DOHH2 (cell line): ENCODE measurements at regions not wholly inside any gene's neighbourhood (a gene's known extent, or its start where the extent isn't known, plus 50 kb on each side); places are given as distances from the start of the nearest gene placed in this dataset.

Experiments
- H3F3A ChIP-seq: fragments of 200-600 bp; sonication (generic), shearing (Covaris generic); 2 replicates; pipeline ENCODE4 v1.6.0; 2016; ENCODE audit warnings: antibody characterized with exemption, mild to moderate bottlenecking; ENCODE audit not compliant: control insufficient read depth, insufficient read depth
- H3K27ac ChIP-seq: fragments of 200-600 bp; sonication (generic); 2 replicates; pipeline ENCODE4 v1.5.1; 2014; ENCODE audit warnings: low read depth, mild to moderate bottlenecking, low read length, moderate library complexity
- H3K27me3 ChIP-seq: fragments of 200-600 bp; sonication (generic); 2 replicates; pipeline ENCODE4 v1.6.1; 2014; ENCODE audit warnings: mild to moderate bottlenecking, low read length, mixed read lengths; ENCODE audit not compliant: control insufficient read depth
- H3K36me3 ChIP-seq: fragments of 200-600 bp; sonication (generic); 2 replicates; pipeline ENCODE4 v1.6.1; 2014; ENCODE audit warnings: mild to moderate bottlenecking, low read length, moderate library complexity, mixed read lengths; ENCODE audit not compliant: control insufficient read depth
- H3K4me1 ChIP-seq: fragments of 200-600 bp; sonication (generic); 2 replicates; pipeline ENCODE4 v1.6.1; 2014; ENCODE audit warnings: mild to moderate bottlenecking, low read length, mixed read lengths; ENCODE audit not compliant: control insufficient read depth
- H3K4me2 ChIP-seq: fragments of 200-600 bp; sonication (generic); 2 replicates; pipeline ENCODE4 v1.6.0; 2014; ENCODE audit warnings: mild to moderate bottlenecking, low read length, moderate library complexity
- H3K4me3 ChIP-seq: fragments of 200-600 bp; sonication (generic); 2 replicates; pipeline ENCODE4 v1.5.1; 2014; ENCODE audit warnings: mild to moderate bottlenecking, low read length, mixed read lengths
- H3K79me2 ChIP-seq: fragments of 200-600 bp; sonication (generic); 2 replicates; pipeline ENCODE4 v1.6.1; 2014; ENCODE audit warnings: mild to moderate bottlenecking, low read length, mixed read lengths; ENCODE audit not compliant: control insufficient read depth
- H3K9me2 ChIP-seq: fragments of 200-600 bp; sonication (generic); replicated peaks from 2 replicates; pipeline ENCODE4 v1.6.1; 2014; ENCODE audit warnings: mild to moderate bottlenecking, low read length, mixed read lengths; ENCODE audit not compliant: control insufficient read depth
- H3K9me3 ChIP-seq: fragments of 200-600 bp; sonication (generic); 2 replicates; pipeline ENCODE4 v1.6.1; 2014; ENCODE audit warnings: antibody characterized with exemption, low read length, mixed read lengths; ENCODE audit not compliant: control insufficient read depth, insufficient read depth
- H4K20me1 ChIP-seq: fragments of 200-600 bp; sonication (generic); 2 replicates; pipeline ENCODE4 v1.6.0; 2014; ENCODE audit warnings: low read depth, mild to moderate bottlenecking, antibody characterized with exemption, low read length, moderate library complexity; ENCODE audit not compliant: control insufficient read depth, insufficient read depth
- EZH2phosphoT487 ChIP-seq: fragments of 200-600 bp; sonication (generic); IDR thresholded peaks from 2 replicates; pipeline ENCODE4 v1.6.1; 2017; ENCODE audit warnings: borderline replicate concordance, mild to moderate bottlenecking, antibody characterized with exemption, low read length, moderate library complexity, mixed read lengths
- TF ChIP-seq, protein P1 (sequence below): fragments of 200-600 bp; sonication (generic); IDR thresholded peaks from one replicate; pipeline ENCODE4 v1.5.1; 2014; ENCODE audit warnings: antibody characterized with exemption, mild to moderate bottlenecking, low read depth, low read length; ENCODE audit not compliant: poor library complexity, severe bottlenecking

- Histone ChIP-seq H3F3A (no peaks in the 10 kb centered on the region), H4K20me1 (no peaks in the 10 kb centered on the region), H3K9me3 (no peaks in the 10 kb centered on the region)
Observed at GRCh38 chr11:45568049-45568448, 97.4 kb downstream of the CHST1 start.

DNA sequence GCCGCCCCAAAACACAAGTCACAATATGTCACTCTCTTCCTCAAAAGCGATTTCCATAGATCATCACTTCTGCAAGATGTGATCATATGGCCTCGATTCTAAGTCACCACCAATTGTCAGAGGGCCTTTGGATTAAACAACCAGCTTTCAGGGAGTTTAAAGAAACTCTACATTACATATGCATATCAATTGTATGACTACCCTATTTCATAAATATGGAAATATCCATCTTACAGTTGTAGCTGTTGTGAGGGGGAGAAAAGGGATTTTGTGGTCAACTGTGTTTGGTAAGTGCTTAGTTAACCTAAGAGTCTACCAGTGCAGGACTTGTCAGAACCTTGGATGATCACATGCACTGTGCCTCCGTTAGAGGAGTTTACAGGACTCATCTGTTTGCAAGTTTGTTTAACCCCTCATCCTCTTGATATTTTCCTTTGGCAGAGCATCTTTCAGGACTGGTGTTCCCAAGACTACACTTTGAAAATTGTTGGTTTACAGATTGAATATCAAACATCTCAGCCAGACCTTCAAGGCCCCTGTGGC, 99.9 kb downstream of the CHST1 start:
- H3K4me1 ChIP-seq, result no peaks in the 10 kb centered on the region
- H3K27ac ChIP-seq, result no peak overlapping the region
- no peak overlapping the region for H3K4me2 ChIP-seq
- no peaks in the 10 kb centered on the region for H3K36me3 ChIP-seq
- no peaks in the 10 kb centered on the region for H3K9me3 ChIP-seq
- H3K9me2 ChIP-seq, result no peaks in the 10 kb centered on the region
- H3K27me3 ChIP-seq, result no peaks in the 10 kb centered on the region
- H3K4me3 ChIP-seq, result no peak overlapping the region
- no peaks in the 10 kb centered on the region for H4K20me1 ChIP-seq
- no peak for TF ChIP-seq EZH2phosphoT487
- TF ChIP-seq, protein P1, sequence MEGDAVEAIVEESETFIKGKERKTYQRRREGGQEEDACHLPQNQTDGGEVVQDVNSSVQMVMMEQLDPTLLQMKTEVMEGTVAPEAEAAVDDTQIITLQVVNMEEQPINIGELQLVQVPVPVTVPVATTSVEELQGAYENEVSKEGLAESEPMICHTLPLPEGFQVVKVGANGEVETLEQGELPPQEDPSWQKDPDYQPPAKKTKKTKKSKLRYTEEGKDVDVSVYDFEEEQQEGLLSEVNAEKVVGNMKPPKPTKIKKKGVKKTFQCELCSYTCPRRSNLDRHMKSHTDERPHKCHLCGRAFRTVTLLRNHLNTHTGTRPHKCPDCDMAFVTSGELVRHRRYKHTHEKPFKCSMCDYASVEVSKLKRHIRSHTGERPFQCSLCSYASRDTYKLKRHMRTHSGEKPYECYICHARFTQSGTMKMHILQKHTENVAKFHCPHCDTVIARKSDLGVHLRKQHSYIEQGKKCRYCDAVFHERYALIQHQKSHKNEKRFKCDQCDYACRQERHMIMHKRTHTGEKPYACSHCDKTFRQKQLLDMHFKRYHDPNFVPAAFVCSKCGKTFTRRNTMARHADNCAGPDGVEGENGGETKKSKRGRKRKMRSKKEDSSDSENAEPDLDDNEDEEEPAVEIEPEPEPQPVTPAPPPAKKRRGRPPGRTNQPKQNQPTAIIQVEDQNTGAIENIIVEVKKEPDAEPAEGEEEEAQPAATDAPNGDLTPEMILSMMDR, result no peak
- H3K79me2 ChIP-seq, result no peaks in the 10 kb centered on the region
- H3F3A ChIP-seq, result no peaks in the 10 kb centered on the region

More at GRCh38 chr11:45568049-45568448, 97.4 kb downstream of the CHST1 start:
- Histone ChIP-seq H3K27me3 (0 out of 2 replicates have a peak, but pooled peaks cover 3% of the 10 kb centered on the region), H3K79me2 (no peaks in the 10 kb centered on the region), H3K4me3 (no peak overlapping the region), H3K36me3 (no peaks in the 10 kb centered on the region), H3K27ac (no peak overlapping the region), H3K9me2 (no peaks in the 10 kb centered on the region), H3K4me1 (no peaks in the 10 kb centered on the region), H3K4me2 (no peak overlapping the region)
- TF ChIP-seq EZH2phosphoT487, result no peak
- TF ChIP-seq, protein P1, result no peak

DNA sequence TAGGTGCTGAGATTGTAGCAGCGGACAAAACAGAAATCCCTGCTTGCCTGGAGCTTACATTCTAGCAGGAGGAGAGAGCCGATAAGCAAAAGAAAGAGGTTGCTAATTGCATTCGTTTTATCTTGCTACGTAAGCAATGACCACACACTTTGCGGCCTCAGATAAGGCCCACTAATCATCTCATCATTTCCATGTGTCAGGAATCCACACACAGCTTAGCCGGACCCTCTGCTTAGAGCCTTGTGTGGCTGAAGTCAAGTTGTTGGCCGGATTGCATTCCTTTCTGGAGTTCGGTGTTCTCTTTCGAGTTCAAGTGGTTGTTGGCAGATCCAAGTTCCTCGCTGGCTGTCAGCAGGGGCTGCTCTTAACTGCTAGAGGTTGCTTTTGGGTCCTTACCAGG, 101.6 kb downstream of the CHST1 start:
- no peak for TF ChIP-seq EZH2phosphoT487
- TF ChIP-seq, protein P1, result no peak
- H3K27me3 ChIP-seq, result no peaks in the 10 kb centered on the region
- H3F3A ChIP-seq, result no peaks in the 10 kb centered on the region
- no peaks in the 10 kb centered on the region for H3K9me3 ChIP-seq
- no peaks in the 10 kb centered on the region for H4K20me1 ChIP-seq
- H3K4me2 ChIP-seq, result no peak overlapping the region
- no peaks in the 10 kb centered on the region for H3K9me2 ChIP-seq
- no peak overlapping the region for H3K4me3 ChIP-seq
- no peaks in the 10 kb centered on the region for H3K4me1 ChIP-seq
- H3K27ac ChIP-seq, result no peak overlapping the region
- H3K36me3 ChIP-seq, result no peaks in the 10 kb centered on the region
- no peaks in the 10 kb centered on the region for H3K79me2 ChIP-seq
